ENCODE measurements at regions not wholly inside any gene's neighbourhood (a gene's known extent, or its start where the extent isn't known, plus 50 kb on each side); places are given as distances from the start of the nearest gene placed in this dataset.

DNA sequence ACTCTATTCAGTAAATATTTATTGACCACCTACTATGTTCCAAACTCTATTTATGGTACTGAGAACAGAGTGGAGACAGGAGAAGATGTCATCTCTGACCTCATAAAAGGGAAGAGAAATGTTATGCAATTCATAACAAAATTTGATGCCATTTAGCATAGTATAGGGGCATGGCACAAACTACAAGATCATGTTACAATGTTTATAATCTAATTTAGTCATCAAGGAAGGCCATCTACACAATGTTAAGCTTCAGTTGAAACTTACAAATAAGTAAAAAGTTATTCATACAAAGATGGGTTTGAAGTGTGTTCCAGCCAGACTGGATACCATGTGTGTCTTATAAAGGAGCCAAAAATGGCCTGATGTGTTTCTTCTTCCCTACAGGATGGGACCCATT, 146.8 kb upstream of the CHRM3 start:
- TF ChIP-seq, protein P1, sequence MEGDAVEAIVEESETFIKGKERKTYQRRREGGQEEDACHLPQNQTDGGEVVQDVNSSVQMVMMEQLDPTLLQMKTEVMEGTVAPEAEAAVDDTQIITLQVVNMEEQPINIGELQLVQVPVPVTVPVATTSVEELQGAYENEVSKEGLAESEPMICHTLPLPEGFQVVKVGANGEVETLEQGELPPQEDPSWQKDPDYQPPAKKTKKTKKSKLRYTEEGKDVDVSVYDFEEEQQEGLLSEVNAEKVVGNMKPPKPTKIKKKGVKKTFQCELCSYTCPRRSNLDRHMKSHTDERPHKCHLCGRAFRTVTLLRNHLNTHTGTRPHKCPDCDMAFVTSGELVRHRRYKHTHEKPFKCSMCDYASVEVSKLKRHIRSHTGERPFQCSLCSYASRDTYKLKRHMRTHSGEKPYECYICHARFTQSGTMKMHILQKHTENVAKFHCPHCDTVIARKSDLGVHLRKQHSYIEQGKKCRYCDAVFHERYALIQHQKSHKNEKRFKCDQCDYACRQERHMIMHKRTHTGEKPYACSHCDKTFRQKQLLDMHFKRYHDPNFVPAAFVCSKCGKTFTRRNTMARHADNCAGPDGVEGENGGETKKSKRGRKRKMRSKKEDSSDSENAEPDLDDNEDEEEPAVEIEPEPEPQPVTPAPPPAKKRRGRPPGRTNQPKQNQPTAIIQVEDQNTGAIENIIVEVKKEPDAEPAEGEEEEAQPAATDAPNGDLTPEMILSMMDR (conservative IDR thresholded peaks at IDR 0.05; ENCODE audit: low read length): no peak
- TF ChIP-seq EZH2phosphoT487 (IDR thresholded peaks at IDR 0.05; ENCODE audit: borderline replicate concordance): no peak
